Pancreas (tissue), 10 donors: ENCODE measurements at regions not wholly inside any gene's neighbourhood (a gene's known extent, or its start where the extent isn't known, plus 50 kb on each side); places are given as distances from the start of the nearest gene placed in this dataset.

Experiments
- ATAC-seq, 4 donors: fragments of 200-7000 bp; cut with Tn5 transposase; one replicate each; pipeline versions ENCODE4 v1.8.0 to v1.9.1; 2020; ENCODE audit warnings: mild to moderate bottlenecking in 4 of 4, moderate library complexity in 4 of 4
- DNase-seq, 6 donors: peaks; one replicate each; pipeline ENCODE4 v3.0.0-alpha.2; 2020
- FAIRE-seq: peaks from 2 replicates; lab custom pipeline; 2012; peaks lifted over from hg19 to GRCh38; lab: Jason Lieb, UNC
- H3K27ac ChIP-seq, 4 donors: fragments of 200-600 bp; sonication (generic); 1 replicate in 3 of 4; 2 replicates in 1 of 4; pipeline versions ENCODE4 v1.5.0 to v1.8.0; 2020
- H3K27me3 ChIP-seq, 4 donors: fragments of 200-600 bp; one replicate each; pipeline ENCODE4 v1.8.0; 2021
- H3K36me3 ChIP-seq, 3 donors: fragments of 200-600 bp; sonication (generic) in 1 of 3; one replicate each; pipeline versions ENCODE4 v1.5.0 to v1.8.0; 2020 to 2021
- H3K4me1 ChIP-seq, 3 donors: fragments of 200-600 bp; one replicate each; pipeline ENCODE4 v1.8.0; 2021
- H3K4me3 ChIP-seq, 4 donors: fragments of 200-600 bp; sonication (generic) in 2 of 4; one replicate each; pipeline versions ENCODE4 v1.5.0 to v1.8.0; 2020 to 2021
- H3K9me3 ChIP-seq, 4 donors: fragments of 200-600 bp; one replicate each; pipeline ENCODE4 v1.8.0; 2021
- WGBS, 2 donors: extraction: QIAGEN DNeasy Blood & Tissue Kit; methylation state at CpG; one replicate each; pipeline ENCODE4 v1.1.7; 2013; 5-methylcytosine and 5-hydroxymethylcytosine counted together
- intact Hi-C, 3 donors: fragments of 100-400 bp; cut with DNase I; formaldehyde crosslinking; loops; one replicate each; pipeline versions ENCODE4 v1.11.1 to v1.14.2; 2022
- TF ChIP-seq, protein P1 (sequence below), 4 donors: fragments of 200-600 bp; sonication (generic) in 3 of 4; IDR thresholded peaks; one replicate each; pipeline versions ENCODE4 v1.5.0 to v1.8.0; 2021; ENCODE audit warnings: antibody characterized with exemption in 4 of 4
- donor health status: healthy with polysubstance abuse.
- donor health status: DM: no; HTN: no; CAD: no; lungs with moderate emphysema.
- donor health status: DM: no; HTN: no; CAD: no.
- donor health status: control.
- donor health status: control.
- donor health status: Bipolar disorder and iron deficiency.
- donor health status: DM: yes; HTN: yes; CAD: no.
- donor health status: DM: no; HTN: no; CAD: no.
- donor health status: DM: no; HTN: no; CAD: no.
- donor health status: DM: yes; HTN: yes; CAD: no.

DNA sequence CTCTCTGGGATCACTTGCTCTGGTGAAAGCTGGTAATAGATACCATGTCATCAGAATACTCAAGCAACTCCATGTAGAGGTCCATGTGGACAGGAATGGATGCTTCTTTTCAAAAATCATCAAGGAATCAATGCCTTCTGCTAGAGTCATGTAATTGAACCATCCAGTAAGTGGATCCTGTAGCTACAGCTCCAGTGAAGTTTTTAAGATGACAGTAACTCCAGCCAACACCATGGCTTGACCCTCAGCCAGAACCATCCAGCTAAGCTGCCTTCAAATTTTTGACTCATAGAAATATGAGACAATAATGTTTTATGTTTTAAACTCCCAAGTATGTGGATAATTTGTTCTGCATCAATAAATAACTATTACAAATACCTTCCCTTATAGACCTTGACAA lies 923.7 kb downstream of the EPHA3 start:
- Histone ChIP-seq H3K36me3 (no peaks in the 10 kb centered on the region), H3K27me3 (no peaks in the 10 kb centered on the region), H3K27ac (no peak overlapping the region), H3K4me3 (no peak overlapping the region), H3K4me1 (no peaks in the 10 kb centered on the region), H3K9me3 (no peaks in the 10 kb centered on the region)
- DNase-seq (no peak), ATAC-seq (no peak), FAIRE-seq (no peak)
- intact Hi-C loops: no loop called here
- TF ChIP-seq, protein P1, sequence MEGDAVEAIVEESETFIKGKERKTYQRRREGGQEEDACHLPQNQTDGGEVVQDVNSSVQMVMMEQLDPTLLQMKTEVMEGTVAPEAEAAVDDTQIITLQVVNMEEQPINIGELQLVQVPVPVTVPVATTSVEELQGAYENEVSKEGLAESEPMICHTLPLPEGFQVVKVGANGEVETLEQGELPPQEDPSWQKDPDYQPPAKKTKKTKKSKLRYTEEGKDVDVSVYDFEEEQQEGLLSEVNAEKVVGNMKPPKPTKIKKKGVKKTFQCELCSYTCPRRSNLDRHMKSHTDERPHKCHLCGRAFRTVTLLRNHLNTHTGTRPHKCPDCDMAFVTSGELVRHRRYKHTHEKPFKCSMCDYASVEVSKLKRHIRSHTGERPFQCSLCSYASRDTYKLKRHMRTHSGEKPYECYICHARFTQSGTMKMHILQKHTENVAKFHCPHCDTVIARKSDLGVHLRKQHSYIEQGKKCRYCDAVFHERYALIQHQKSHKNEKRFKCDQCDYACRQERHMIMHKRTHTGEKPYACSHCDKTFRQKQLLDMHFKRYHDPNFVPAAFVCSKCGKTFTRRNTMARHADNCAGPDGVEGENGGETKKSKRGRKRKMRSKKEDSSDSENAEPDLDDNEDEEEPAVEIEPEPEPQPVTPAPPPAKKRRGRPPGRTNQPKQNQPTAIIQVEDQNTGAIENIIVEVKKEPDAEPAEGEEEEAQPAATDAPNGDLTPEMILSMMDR (IDR thresholded peaks at IDR 0.05): no peak

DNA sequence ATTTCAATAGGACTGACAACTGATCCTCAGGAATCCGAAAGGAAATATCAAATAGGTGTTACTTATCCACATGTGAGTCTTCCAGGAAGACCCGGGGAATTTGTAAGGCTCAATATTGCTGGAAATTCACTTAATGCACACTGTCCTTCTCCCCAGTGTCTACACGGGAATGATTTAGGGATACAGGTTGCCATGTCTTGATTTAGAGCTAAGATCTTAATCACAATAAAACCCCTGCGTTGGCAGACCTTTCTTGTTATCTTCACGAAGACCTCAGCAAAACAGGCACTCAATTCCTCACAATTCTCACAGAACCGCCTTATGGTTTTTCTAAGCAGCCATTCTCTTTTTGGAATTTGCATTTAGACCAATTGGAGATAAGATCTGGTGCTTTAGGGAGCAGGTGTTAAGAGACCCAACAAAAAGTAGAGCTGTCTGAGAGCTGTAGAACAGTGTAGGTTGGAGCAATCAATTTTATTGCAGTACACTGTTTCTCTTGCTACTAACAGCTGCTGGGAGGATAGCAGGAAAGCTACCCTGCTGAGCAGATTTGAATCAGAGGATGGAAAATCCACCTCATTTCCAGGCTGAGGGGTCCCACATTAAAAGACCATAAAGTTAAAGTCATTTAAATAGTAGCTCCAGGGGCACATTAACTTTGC lies 925.7 kb downstream of the EPHA3 start:
- ATAC-seq (no peak), FAIRE-seq (no peak), DNase-seq (no peak)
- H3K27me3 ChIP-seq: no peaks in the 10 kb centered on the region
- H3K4me3 ChIP-seq: no peak overlapping the region
- H3K36me3 ChIP-seq: no peaks in the 10 kb centered on the region
- TF ChIP-seq, protein P1 (IDR thresholded peaks at IDR 0.05): no peak
- H3K9me3 ChIP-seq: no peaks in the 10 kb centered on the region
- H3K4me1 ChIP-seq: no peaks in the 10 kb centered on the region
- H3K27ac ChIP-seq: no peak overlapping the region
- WGBS, 2 donors: 40 to 44% methylated on average over 6 of the region's 6 CpGs
- intact Hi-C loops: no loop called here

DNA sequence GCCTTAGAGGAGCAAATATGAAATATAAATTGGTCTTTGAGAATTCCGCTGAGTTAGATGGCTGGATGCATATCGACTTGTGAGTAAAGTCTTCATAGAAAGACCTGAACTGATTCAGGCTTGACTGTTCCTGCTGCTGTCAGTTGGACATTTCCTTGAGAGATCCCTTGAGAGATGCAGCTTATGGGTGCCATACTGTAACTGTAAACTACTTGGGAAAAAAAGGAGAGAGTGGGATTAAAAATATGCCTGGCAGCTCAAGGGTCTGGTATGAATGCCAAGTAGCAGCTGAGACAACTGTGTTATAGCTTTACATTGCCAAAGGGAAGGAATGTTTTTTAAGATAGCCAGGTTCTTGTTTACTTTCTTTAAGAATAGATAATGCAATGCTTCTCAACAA lies 926.6 kb downstream of the EPHA3 start:
- Histone ChIP-seq H3K4me3 (no peak overlapping the region), H3K4me1 (no peaks in the 10 kb centered on the region), H3K27me3 (no peaks in the 10 kb centered on the region), H3K9me3 (no peaks in the 10 kb centered on the region), H3K36me3 (no peaks in the 10 kb centered on the region), H3K27ac (no peak overlapping the region)
- intact Hi-C loops: no loop called here
- TF ChIP-seq, protein P1 (IDR thresholded peaks at IDR 0.05): no peak
- ATAC-seq (no peak), DNase-seq (no peak), FAIRE-seq (no peak)
- 73 to 89% methylated on average over 2 of the region's 2 CpGs for WGBS, 2 donors

DNA sequence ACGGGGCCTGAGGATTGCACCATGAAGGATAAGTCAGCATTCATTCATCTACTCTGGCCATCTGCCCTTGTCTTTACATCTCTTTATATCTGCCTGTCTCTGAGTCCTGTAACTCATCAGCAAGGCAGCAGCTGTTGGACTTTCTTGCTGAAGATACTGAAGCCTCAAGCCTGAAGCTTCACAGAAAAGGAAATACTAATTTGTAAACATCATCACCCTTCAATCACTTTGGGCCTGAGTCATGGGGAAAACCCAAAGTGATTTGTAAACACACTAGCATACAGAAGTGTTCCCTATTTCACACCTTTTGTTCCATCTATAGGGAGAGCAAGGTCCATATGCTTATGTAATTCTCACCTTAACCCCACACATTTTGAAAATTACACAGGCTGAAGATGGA lies 928.2 kb downstream of the EPHA3 start:
- H3K27ac ChIP-seq: no peak overlapping the region
- ATAC-seq (no peak), DNase-seq (no peak), FAIRE-seq (no peak)
- intact Hi-C loops: no loop called here
- H3K27me3 ChIP-seq: no peaks in the 10 kb centered on the region
- H3K9me3 ChIP-seq: no peaks in the 10 kb centered on the region
- H3K4me3 ChIP-seq: no peak overlapping the region
- no peaks in the 10 kb centered on the region for H3K36me3 ChIP-seq
- TF ChIP-seq, protein P1 (IDR thresholded peaks at IDR 0.05): no peak
- H3K4me1 ChIP-seq: no peaks in the 10 kb centered on the region
- WGBS, 2 donors: 30 to 42% methylated on average over 1 of the region's 1 CpG

DNA sequence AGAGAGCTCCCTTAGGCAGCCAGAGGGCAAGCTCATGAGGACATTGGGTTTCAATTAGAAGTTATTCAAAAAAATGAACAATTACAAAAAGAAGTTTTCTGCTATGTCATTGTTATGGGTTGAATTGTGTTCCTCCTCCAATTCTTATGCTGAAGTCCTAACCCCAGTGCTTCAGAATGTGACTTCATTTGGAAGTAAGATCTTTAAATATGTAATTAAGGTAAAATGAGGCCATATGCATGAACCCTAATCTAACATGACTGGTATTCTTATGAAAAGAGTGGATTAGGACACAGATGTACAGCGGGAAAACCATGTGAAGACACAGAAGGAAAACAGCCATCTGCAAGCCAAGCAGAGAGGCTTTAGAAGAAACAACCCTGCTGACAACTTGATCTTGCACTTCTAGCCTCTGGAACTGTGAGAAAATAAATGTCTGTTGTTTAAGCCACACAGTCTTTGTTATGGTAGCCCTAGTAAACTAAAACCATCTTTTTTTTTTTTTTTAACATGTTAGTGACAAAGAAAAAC lies 929.6 kb downstream of the EPHA3 start:
- Histone ChIP-seq H3K4me3 (no peak overlapping the region), H3K27ac (no peak overlapping the region), H3K27me3 (no peaks in the 10 kb centered on the region), H3K9me3 (no peaks in the 10 kb centered on the region), H3K36me3 (no peaks in the 10 kb centered on the region), H3K4me1 (no peaks in the 10 kb centered on the region)
- no peak for ATAC-seq
- no peak for FAIRE-seq
- TF ChIP-seq, protein P1 (IDR thresholded peaks at IDR 0.05): no peak
- DNase-seq: no peak
- 52 to 59% methylated on average over 1 of the region's 1 CpG for WGBS, 2 donors
- intact Hi-C loops: no loop called here
